ENCODE measurements at regions not wholly inside any gene's neighbourhood (a gene's known extent, or its start where the extent isn't known, plus 50 kb on each side); places are given as distances from the start of the nearest gene placed in this dataset.
A peak's percentile ranks its signal among the peaks of the same experiment; 100 is the strongest.

- ChIA-PET CTCF (no interaction called here), POLR2A (interaction anchor here (0.6 kb wide), 1 partner anchor 908 kb away, joined by 3 read pairs; no protein-coding TSS in a partner anchor)
- Histone ChIP-seq H3K27ac (ENCODE audit: insufficient read depth in 1 of 2, low read depth in 1 of 2, low read length in 2 of 2, poor library complexity in 1 of 2, severe bottlenecking in 2 of 2) (no peak overlapping the region), H3K9me3 (ENCODE audit: control extremely low read depth in 1 of 5, control insufficient read depth in 4 of 5, insufficient read depth in 2 of 5, low read depth in 1 of 5, low read length in 4 of 5) (peaks cover 0 to 8% (median 0%) of the 10 kb centered on the region in 5 experiments), H3K4me3 (ENCODE audit: control insufficient read depth in 1 of 7, extremely low read depth in 1 of 7, insufficient read depth in 4 of 7, low read depth in 2 of 7, low read length in 6 of 7) (no peak overlapping the region), H3K27me3 (replicated peaks in 2 of 5; ENCODE audit: control insufficient read depth in 4 of 5, insufficient read depth in 5 of 5, low read length in 4 of 5) (peaks cover 0 to 17% (median 4%) of the 10 kb centered on the region in 5 experiments), H3K36me3 (ENCODE audit: control insufficient read depth in 4 of 4, insufficient read depth in 4 of 4, low read length in 3 of 4) (no peaks in the 10 kb centered on the region), H3K4me1 (ENCODE audit: control extremely low read depth in 1 of 4, control insufficient read depth in 4 of 4, insufficient read depth in 4 of 4, low read length in 3 of 4) (peaks cover 0 to 6% (median 2%) of the 10 kb centered on the region in 4 experiments)
- peak; percentile 32 to 65 (median 59) for DNase-seq
- WGBS (ENCODE audit: insufficient coverage): no CpG with 5 or more reads among the region's 2 CpGs
These were observed 148.2 kb downstream of the CAAP1 start for GRCh38 chr9:26744191-26744965.

GRCh38 chr9:26742828-26743476, 149.7 kb downstream of the CAAP1 start:
- ChIA-PET POLR2A (no interaction called here), CTCF (no interaction called here)
- Histone ChIP-seq H3K36me3 (ENCODE audit: control insufficient read depth in 4 of 4, insufficient read depth in 4 of 4, low read length in 3 of 4) (no peaks in the 10 kb centered on the region), H3K27me3 (replicated peaks in 2 of 5; ENCODE audit: control insufficient read depth in 4 of 5, insufficient read depth in 5 of 5, low read length in 4 of 5) (peaks cover 0 to 15% (median 4%) of the 10 kb centered on the region in 5 experiments), H3K4me3 (ENCODE audit: control insufficient read depth in 1 of 7, extremely low read depth in 1 of 7, insufficient read depth in 4 of 7, low read depth in 2 of 7, low read length in 6 of 7) (no peak overlapping the region), H3K27ac (ENCODE audit: insufficient read depth in 1 of 2, low read depth in 1 of 2, low read length in 2 of 2, poor library complexity in 1 of 2, severe bottlenecking in 2 of 2) (no peak overlapping the region), H3K4me1 (ENCODE audit: control extremely low read depth in 1 of 4, control insufficient read depth in 4 of 4, insufficient read depth in 4 of 4, low read length in 3 of 4) (peaks cover 0 to 6% (median 2%) of the 10 kb centered on the region in 4 experiments), H3K9me3 (ENCODE audit: control extremely low read depth in 1 of 5, control insufficient read depth in 4 of 5, insufficient read depth in 2 of 5, low read depth in 1 of 5, low read length in 4 of 5) (peaks cover 0 to 15% (median 2%) of the 10 kb centered on the region in 5 experiments)
- no peak for DNase-seq
- no CpG with 5 or more reads among the region's 2 CpGs for WGBS (ENCODE audit: insufficient coverage)

GRCh38 chr9:26735160-26735559, 157.4 kb downstream of the CAAP1 start:
- H3K27ac ChIP-seq (ENCODE audit: insufficient read depth in 1 of 2, low read depth in 1 of 2, low read length in 2 of 2, poor library complexity in 1 of 2, severe bottlenecking in 2 of 2): no peak overlapping the region
- H3K4me3 ChIP-seq (ENCODE audit: control insufficient read depth in 1 of 7, extremely low read depth in 1 of 7, insufficient read depth in 4 of 7, low read depth in 2 of 7, low read length in 6 of 7): no peak overlapping the region
- peaks cover 0 to 20% (median 2%) of the 10 kb centered on the region in 5 experiments for H3K9me3 ChIP-seq (ENCODE audit: control extremely low read depth in 1 of 5, control insufficient read depth in 4 of 5, insufficient read depth in 2 of 5, low read depth in 1 of 5, low read length in 4 of 5)
- ChIA-PET POLR2A (no interaction called here), CTCF (no interaction called here)
- no peak for DNase-seq
- WGBS (ENCODE audit: insufficient coverage): 94% methylated on average over 3 of the region's 4 CpGs
- no peaks in the 10 kb centered on the region for H3K36me3 ChIP-seq (ENCODE audit: control insufficient read depth in 4 of 4, insufficient read depth in 4 of 4, low read length in 3 of 4)
- peaks cover 0 to 3% (median 0%) of the 10 kb centered on the region in 5 experiments for H3K27me3 ChIP-seq (replicated peaks in 2 of 5; ENCODE audit: control insufficient read depth in 4 of 5, insufficient read depth in 5 of 5, low read length in 4 of 5)
- no peaks in the 10 kb centered on the region for H3K4me1 ChIP-seq (ENCODE audit: control extremely low read depth in 1 of 4, control insufficient read depth in 4 of 4, insufficient read depth in 4 of 4, low read length in 3 of 4)

- Histone ChIP-seq H3K9me3 (ENCODE audit: control extremely low read depth in 1 of 5, control insufficient read depth in 4 of 5, insufficient read depth in 2 of 5, low read depth in 1 of 5, low read length in 4 of 5) (no peaks in the 10 kb centered on the region), H3K4me3 (ENCODE audit: control insufficient read depth in 1 of 7, extremely low read depth in 1 of 7, insufficient read depth in 4 of 7, low read depth in 2 of 7, low read length in 6 of 7) (no peak overlapping the region), H3K36me3 (ENCODE audit: control insufficient read depth in 4 of 4, insufficient read depth in 4 of 4, low read length in 3 of 4) (no peaks in the 10 kb centered on the region), H3K27me3 (replicated peaks in 2 of 5; ENCODE audit: control insufficient read depth in 4 of 5, insufficient read depth in 5 of 5, low read length in 4 of 5) (peaks cover 0 to 8% (median 3%) of the 10 kb centered on the region in 5 experiments), H3K27ac (ENCODE audit: insufficient read depth in 1 of 2, low read depth in 1 of 2, low read length in 2 of 2, poor library complexity in 1 of 2, severe bottlenecking in 2 of 2) (no peak overlapping the region), H3K4me1 (ENCODE audit: control extremely low read depth in 1 of 4, control insufficient read depth in 4 of 4, insufficient read depth in 4 of 4, low read length in 3 of 4) (no peaks in the 10 kb centered on the region)
- POLR2A ChIA-PET: no interaction called here
- no CpG with 5 or more reads among the region's 3 CpGs for WGBS (ENCODE audit: insufficient coverage)
- CTCF ChIA-PET: no interaction called here
- DNase-seq: no peak
These were observed 163.4 kb downstream of the CAAP1 start for GRCh38 chr9:26729187-26729586.

GRCh38 chr9:26727471-26727870, 165.1 kb downstream of the CAAP1 start:
- H3K4me3 ChIP-seq (ENCODE audit: control insufficient read depth in 1 of 7, extremely low read depth in 1 of 7, insufficient read depth in 4 of 7, low read depth in 2 of 7, low read length in 6 of 7): no peak overlapping the region
- H3K9me3 ChIP-seq (ENCODE audit: control extremely low read depth in 1 of 5, control insufficient read depth in 4 of 5, insufficient read depth in 2 of 5, low read depth in 1 of 5, low read length in 4 of 5): no peaks in the 10 kb centered on the region
- no peak for DNase-seq
- H3K4me1 ChIP-seq (ENCODE audit: control extremely low read depth in 1 of 4, control insufficient read depth in 4 of 4, insufficient read depth in 4 of 4, low read length in 3 of 4): no peaks in the 10 kb centered on the region
- 100% methylated on average over 3 of the region's 3 CpGs for WGBS (ENCODE audit: insufficient coverage)
- H3K27me3 ChIP-seq (replicated peaks in 2 of 5; ENCODE audit: control insufficient read depth in 4 of 5, insufficient read depth in 5 of 5, low read length in 4 of 5): peaks cover 0 to 9% (median 8%) of the 10 kb centered on the region in 5 experiments
- ChIA-PET POLR2A (interaction anchor here (0.5 kb wide), 1 partner anchor 258 kb away, joined by 4 read pairs; no protein-coding TSS in a partner anchor), CTCF (interaction anchor here (0.9 to 1.4 kb wide), 2 partner anchors 10 to 48 kb away, joined by 4 read pairs; no protein-coding TSS in a partner anchor)
- no peak overlapping the region for H3K27ac ChIP-seq (ENCODE audit: insufficient read depth in 1 of 2, low read depth in 1 of 2, low read length in 2 of 2, poor library complexity in 1 of 2, severe bottlenecking in 2 of 2)
- no peaks in the 10 kb centered on the region for H3K36me3 ChIP-seq (ENCODE audit: control insufficient read depth in 4 of 4, insufficient read depth in 4 of 4, low read length in 3 of 4)

- Histone ChIP-seq H3K27me3 (replicated peaks in 2 of 5; ENCODE audit: control insufficient read depth in 4 of 5, insufficient read depth in 5 of 5, low read length in 4 of 5) (peaks cover 0 to 11% (median 8%) of the 10 kb centered on the region in 5 experiments), H3K27ac (ENCODE audit: insufficient read depth in 1 of 2, low read depth in 1 of 2, low read length in 2 of 2, poor library complexity in 1 of 2, severe bottlenecking in 2 of 2) (no peak overlapping the region), H3K9me3 (ENCODE audit: control extremely low read depth in 1 of 5, control insufficient read depth in 4 of 5, insufficient read depth in 2 of 5, low read depth in 1 of 5, low read length in 4 of 5) (no peaks in the 10 kb centered on the region), H3K4me1 (ENCODE audit: control extremely low read depth in 1 of 4, control insufficient read depth in 4 of 4, insufficient read depth in 4 of 4, low read length in 3 of 4) (no peaks in the 10 kb centered on the region), H3K36me3 (ENCODE audit: control insufficient read depth in 4 of 4, insufficient read depth in 4 of 4, low read length in 3 of 4) (no peaks in the 10 kb centered on the region), H3K4me3 (ENCODE audit: control insufficient read depth in 1 of 7, extremely low read depth in 1 of 7, insufficient read depth in 4 of 7, low read depth in 2 of 7, low read length in 6 of 7) (no peak overlapping the region)
- DNase-seq: no peak
- WGBS (ENCODE audit: insufficient coverage): 0% methylated on average over 1 of the region's 3 CpGs
- POLR2A ChIA-PET: no interaction called here
- CTCF ChIA-PET: no interaction called here
These were observed 167.0 kb downstream of the CAAP1 start for GRCh38 chr9:26725573-26725972.

GRCh38 chr9:26723486-26723885, 169.1 kb downstream of the CAAP1 start:
- POLR2A ChIA-PET: no interaction called here

More at GRCh38 chr9:26723486-26723885, 169.1 kb downstream of the CAAP1 start:
- DNase-seq: peak; percentile 12 to 33 (median 17)
- no peaks in the 10 kb centered on the region for H3K36me3 ChIP-seq (ENCODE audit: control insufficient read depth in 4 of 4, insufficient read depth in 4 of 4, low read length in 3 of 4)
- H3K9me3 ChIP-seq (ENCODE audit: control extremely low read depth in 1 of 5, control insufficient read depth in 4 of 5, insufficient read depth in 2 of 5, low read depth in 1 of 5, low read length in 4 of 5): no peaks in the 10 kb centered on the region
- H3K4me3 ChIP-seq (ENCODE audit: control insufficient read depth in 1 of 7, extremely low read depth in 1 of 7, insufficient read depth in 4 of 7, low read depth in 2 of 7, low read length in 6 of 7): no peak overlapping the region
- no peaks in the 10 kb centered on the region for H3K4me1 ChIP-seq (ENCODE audit: control extremely low read depth in 1 of 4, control insufficient read depth in 4 of 4, insufficient read depth in 4 of 4, low read length in 3 of 4)
- CTCF ChIA-PET: interaction anchor here (1.4 kb wide), 1 partner anchor 10 kb away, joined by 4 read pairs; no protein-coding TSS in a partner anchor
- peaks cover 0 to 11% (median 7%) of the 10 kb centered on the region in 5 experiments for H3K27me3 ChIP-seq (replicated peaks in 2 of 5; ENCODE audit: control insufficient read depth in 4 of 5, insufficient read depth in 5 of 5, low read length in 4 of 5)
- H3K27ac ChIP-seq (ENCODE audit: insufficient read depth in 1 of 2, low read depth in 1 of 2, low read length in 2 of 2, poor library complexity in 1 of 2, severe bottlenecking in 2 of 2): no peak overlapping the region
- WGBS (ENCODE audit: insufficient coverage): 43% methylated on average over 8 of the region's 9 CpGs

Data from common myeloid progenitor, CD34-positive (primary cell).